Left ventricle myocardium inferior (tissue), 1 donor: ENCODE measurements at regions not wholly inside any gene's neighbourhood (a gene's known extent, or its start where the extent isn't known, plus 50 kb on each side); places are given as distances from the start of the nearest gene placed in this dataset.

Experiments used
- DNase-seq: peaks from one replicate; pipeline ENCODE4 v3.0.0-alpha.2; 2020
- H3K27ac ChIP-seq: fragments of 200-600 bp; replicated peaks from 2 replicates; pipeline ENCODE4 v1.8.0; 2021
- H3K27me3 ChIP-seq: fragments of 200-600 bp; 2 replicates; pipeline ENCODE4 v1.8.0; 2021; ENCODE audit warnings: low read depth
- H3K36me3 ChIP-seq: fragments of 200-600 bp; 2 replicates; pipeline ENCODE4 v1.8.0; 2021
- H3K4me1 ChIP-seq: fragments of 200-600 bp; 2 replicates; pipeline ENCODE4 v1.8.0; 2021
- H3K4me3 ChIP-seq: fragments of 200-600 bp; 2 replicates; pipeline ENCODE4 v1.8.0; 2021; ENCODE audit warnings: mild to moderate bottlenecking, moderate library complexity
- H3K9me3 ChIP-seq: fragments of 200-600 bp; replicated peaks from 2 replicates; pipeline ENCODE4 v1.8.0; 2021
- CTCF ChIP-seq: fragments of 200-600 bp; IDR thresholded peaks from 2 replicates; pipeline ENCODE4 v1.8.0; 2021; ENCODE audit warnings: antibody characterized with exemption, mild to moderate bottlenecking, borderline replicate concordance
- intact Hi-C: fragments of 100-400 bp; cut with micrococcal nuclease; formaldehyde crosslinking; loops from one replicate; pipeline ENCODE4 v1.11.0; 2022
- donor health status: DM: no; HTN: yes; CAD: no; lungs with severe emphysema.

- Histone ChIP-seq H3K27me3 (peaks cover 64% of the 10 kb centered on the region), H3K36me3 (no peaks in the 10 kb centered on the region), H3K4me1 (no peaks in the 10 kb centered on the region), H3K27ac (no peak overlapping the region), H3K9me3 (peaks cover 17% of the 10 kb centered on the region), H3K4me3 (no peak overlapping the region)
- intact Hi-C loops, result no loop called here
- no peak for TF ChIP-seq CTCF
- no peak for DNase-seq
Measured at GRCh38 chr1:11406845-11407244, 72.1 kb upstream of the DISP3 start.

GRCh38 chr1:11407301-11407994, 71.5 kb upstream of the DISP3 start:
- intact Hi-C loops, result no loop called here
- Histone ChIP-seq H3K9me3 (peaks cover 11% of the 10 kb centered on the region), H3K36me3 (no peaks in the 10 kb centered on the region), H3K4me1 (no peaks in the 10 kb centered on the region), H3K4me3 (no peak overlapping the region), H3K27ac (no peak overlapping the region), H3K27me3 (peaks cover 64% of the 10 kb centered on the region)
- no peak for DNase-seq
- TF ChIP-seq CTCF, result no peak

GRCh38 chr1:11412141-11412540, 66.8 kb upstream of the DISP3 start:
- intact Hi-C loops, result no loop called here
- no peak overlapping the region for H3K27ac ChIP-seq
- H3K27me3 ChIP-seq, result peaks cover 91% of the 10 kb centered on the region
- peaks cover 5% of the 10 kb centered on the region for H3K9me3 ChIP-seq
- H3K4me1 ChIP-seq, result no peaks in the 10 kb centered on the region
- no peak for DNase-seq
- H3K36me3 ChIP-seq, result no peaks in the 10 kb centered on the region
- H3K4me3 ChIP-seq, result no peak overlapping the region
- TF ChIP-seq CTCF, result no peak

GRCh38 chr1:11413986-11414391, 65.0 kb upstream of the DISP3 start:
- Histone ChIP-seq H3K27me3 (peaks cover 95% of the 10 kb centered on the region), H3K4me3 (no peak overlapping the region), H3K4me1 (no peaks in the 10 kb centered on the region), H3K27ac (no peak overlapping the region), H3K9me3 (no peaks in the 10 kb centered on the region), H3K36me3 (no peaks in the 10 kb centered on the region)
- intact Hi-C loops, result no loop called here
- TF ChIP-seq CTCF, result no peak
- DNase-seq, result no peak

- no peak overlapping the region for H3K27ac ChIP-seq
- H3K4me1 ChIP-seq, result no peaks in the 10 kb centered on the region
- no peaks in the 10 kb centered on the region for H3K9me3 ChIP-seq
- DNase-seq, result no peak
- no peak for TF ChIP-seq CTCF
- intact Hi-C loops, result no loop called here
- H3K4me3 ChIP-seq, result no peak overlapping the region
- no peaks in the 10 kb centered on the region for H3K36me3 ChIP-seq
- H3K27me3 ChIP-seq, result peaks cover 93% of the 10 kb centered on the region
Measured at GRCh38 chr1:11414926-11415538, 63.9 kb upstream of the DISP3 start.
